Stimulated activated CD4-positive, alpha-beta T cell treated with anti-CD3 and anti-CD28 coated beads, TNF-alpha, amount 100 ng/mL, for 48 hours (primary cell): ENCODE measurements at regions not wholly inside any gene's neighbourhood (a gene's known extent, or its start where the extent isn't known, plus 50 kb on each side); places are given as distances from the start of the nearest gene placed in this dataset.

Experiments
- DNase-seq, 3 donors: peaks; one replicate each; pipeline ENCODE4 v3.0.0-alpha.2; 2020; ENCODE audit warnings: low read depth in 3 of 3

GRCh38 chr17:51548125-51548524, 287.8 kb downstream of the UTP18 start:
- no peak for DNase-seq

DNA sequence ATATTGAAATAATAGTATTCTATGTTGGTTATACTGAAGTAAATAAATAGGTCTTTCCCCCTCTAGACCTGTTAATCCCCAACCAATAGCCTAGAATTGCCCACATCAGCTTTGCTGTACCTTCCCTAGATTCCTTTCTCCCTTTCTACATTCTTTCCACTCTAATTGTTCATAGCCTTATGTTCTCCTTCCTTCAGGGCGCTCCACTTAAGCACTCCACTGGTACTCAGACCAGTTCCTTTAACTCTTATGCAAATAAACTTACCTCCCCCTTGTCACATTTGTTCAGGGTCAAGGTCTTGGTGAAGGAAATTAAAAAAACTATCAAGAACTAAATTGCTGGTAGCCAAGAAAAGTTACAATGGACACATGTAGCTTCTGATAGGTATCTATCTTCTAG, 294.8 kb downstream of the UTP18 start:
- no peak for DNase-seq

DNA sequence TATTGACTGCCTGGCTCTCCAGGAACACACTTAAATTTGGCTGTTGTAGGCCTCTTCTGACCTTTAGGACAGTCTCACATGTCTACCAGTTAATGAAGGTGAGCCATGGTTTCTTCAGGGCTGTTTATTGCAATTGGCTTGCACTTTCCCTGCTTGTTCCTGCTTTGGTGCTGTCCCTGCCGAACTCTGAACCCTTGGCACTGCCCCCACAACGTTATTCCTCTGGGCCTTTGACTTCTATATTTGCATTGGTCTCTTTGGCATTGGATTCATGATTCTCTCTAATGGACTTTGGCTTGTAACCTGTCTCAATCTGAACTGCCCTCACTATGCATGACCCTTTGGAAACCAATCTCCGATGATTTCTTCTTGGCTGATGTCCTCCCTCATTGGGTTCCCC, 299.4 kb downstream of the UTP18 start:
- no peak for DNase-seq

DNA sequence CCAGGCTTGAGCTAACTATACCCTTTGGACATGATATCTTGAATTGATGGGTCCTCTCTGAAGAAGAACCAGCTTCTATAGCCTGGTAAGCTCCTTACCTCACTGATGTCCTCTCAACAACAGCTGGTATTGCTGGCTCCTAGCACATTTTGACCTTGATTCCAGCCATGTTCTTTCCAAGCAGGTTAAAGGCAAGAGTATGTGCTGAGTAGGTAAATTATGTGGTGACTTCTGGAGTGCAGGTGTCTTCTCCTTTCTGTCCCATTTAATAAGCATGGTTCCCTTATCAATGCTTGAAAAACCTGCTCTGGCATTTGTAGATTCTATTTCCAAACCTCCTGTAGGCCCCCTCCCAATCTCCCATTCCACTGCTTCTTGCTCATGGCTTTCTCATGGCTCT, 300.1 kb downstream of the UTP18 start:
- DNase-seq, result no peak

- DNase-seq, result no peak
Observed at GRCh38 chr17:51563961-51564360, 303.6 kb downstream of the UTP18 start.

DNA sequence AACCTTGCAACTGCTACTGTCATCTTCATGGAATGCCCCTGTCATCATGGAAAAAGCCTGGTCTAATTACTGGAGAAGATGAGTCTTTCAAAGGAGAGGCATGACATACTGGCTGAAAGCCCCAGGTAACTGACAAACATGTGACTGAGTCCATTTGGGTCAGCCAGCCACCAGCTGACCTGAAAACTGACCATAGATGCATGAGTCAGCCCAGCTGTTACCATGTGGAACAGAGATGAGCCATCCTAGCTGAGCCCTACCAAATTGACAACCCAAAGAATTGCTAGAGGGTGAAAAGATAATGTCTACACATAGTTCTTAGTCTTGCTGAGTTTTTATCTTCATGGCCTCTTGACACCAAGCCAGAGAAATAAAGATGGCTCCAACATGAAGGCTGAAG, 311.8 kb downstream of the UTP18 start:
- DNase-seq, result no peak
